ENCODE measurements at regions not wholly inside any gene's neighbourhood (a gene's known extent, or its start where the extent isn't known, plus 50 kb on each side); places are given as distances from the start of the nearest gene placed in this dataset.

DNA sequence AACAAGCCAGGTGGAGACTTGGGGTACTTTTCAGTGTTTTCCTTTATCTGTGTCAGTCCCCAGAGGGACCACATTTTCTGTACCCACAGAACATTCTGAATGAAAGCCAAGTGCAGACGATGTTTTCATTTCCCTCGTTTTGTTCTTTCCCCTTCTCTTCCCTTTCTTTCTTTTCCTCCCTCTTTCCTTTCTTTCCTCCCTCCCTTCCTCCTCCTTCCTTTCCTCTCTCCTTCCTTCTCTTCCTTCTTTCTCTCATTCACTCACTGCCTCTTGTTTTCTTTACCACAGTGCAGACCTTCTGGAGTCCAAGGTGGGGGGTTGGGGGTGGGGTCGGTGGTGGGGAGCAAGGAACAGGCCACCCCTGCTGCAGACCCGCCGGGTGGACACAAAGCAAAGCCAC is 141.4 kb upstream of the MKI67 start:
- TF ChIP-seq CTCF (conservative IDR thresholded peaks at IDR 0.05; ENCODE audit: low read depth, low read length): no peak
- TF ChIP-seq EZH2phosphoT487 (IDR thresholded peaks at IDR 0.05; ENCODE audit: borderline replicate concordance, low read length): no peak

Measured in PC-3 (cell line).